HL-60 (cell line): ENCODE measurements at regions not wholly inside any gene's neighbourhood (a gene's known extent, or its start where the extent isn't known, plus 50 kb on each side); places are given as distances from the start of the nearest gene placed in this dataset.
A peak's percentile ranks its signal among the peaks of the same experiment; 100 is the strongest.

Source experiments
- CTCF ChIP-seq: IDR thresholded peaks from one replicate; pipeline ENCODE4 v1.5.1; 2011; ENCODE audit warnings: low read length, control low read depth, inconsistent platforms; ENCODE audit not compliant: insufficient read depth
- POLR2AphosphoS5 ChIP-seq: IDR thresholded peaks from 2 replicates; pipeline ENCODE4 v1.6.1; 2012; ENCODE audit warnings: low read depth
- SPI1 ChIP-seq: IDR thresholded peaks from 2 replicates; pipeline ENCODE4 v1.6.1; 2012; ENCODE audit warnings: low read depth, mild to moderate bottlenecking, borderline replicate concordance

GRCh38 chr9:78698371-78698770, 401.4 kb downstream of the PSAT1 start:
- no peak for TF ChIP-seq CTCF
- peak; percentile 5; the same call in 1 of the 2 replicates for TF ChIP-seq SPI1
- no peak for TF ChIP-seq POLR2AphosphoS5
